HG03457 (cell line): ENCODE measurements at regions not wholly inside any gene's neighbourhood (a gene's known extent, or its start where the extent isn't known, plus 50 kb on each side); places are given as distances from the start of the nearest gene placed in this dataset.

ENCODE experiments used
- ATAC-seq: cut with Tn5 transposase; IDR thresholded peaks from one replicate; pipeline ENCODE4 v1.9.1; 2021; ENCODE audit warnings: moderate number of reproducible peaks; ENCODE audit not compliant: unreplicated experiment

DNA sequence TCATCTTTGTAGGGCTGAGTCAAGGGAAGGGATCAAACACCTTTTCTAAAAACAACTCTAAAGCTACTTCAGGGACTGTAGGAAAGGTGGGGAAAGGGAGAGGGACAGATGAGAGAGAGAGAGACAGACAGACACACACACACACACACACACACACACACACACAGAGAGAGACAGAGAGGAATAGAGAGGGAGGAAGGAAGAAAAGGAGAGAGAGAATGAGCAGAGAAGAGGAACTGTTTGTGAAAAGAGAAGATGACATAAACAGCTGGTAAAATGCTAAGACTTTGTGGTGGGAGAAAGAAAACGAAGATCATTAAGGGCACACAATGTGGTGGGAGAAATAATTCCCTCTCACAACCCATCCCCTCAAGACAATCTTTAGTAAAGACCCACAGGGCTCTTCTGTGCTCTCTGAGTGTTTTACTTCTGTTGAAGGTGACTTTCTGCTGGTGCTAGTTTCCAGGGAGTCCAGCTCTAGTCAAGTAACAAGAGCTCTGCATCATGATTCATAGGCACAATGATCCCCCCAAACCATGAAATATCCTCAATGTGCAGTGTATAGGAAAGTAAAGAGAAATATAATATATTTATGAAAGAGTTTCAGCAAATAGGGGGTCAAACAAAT lies 77.2 kb upstream of the STK17B start:
- no peak for ATAC-seq

DNA sequence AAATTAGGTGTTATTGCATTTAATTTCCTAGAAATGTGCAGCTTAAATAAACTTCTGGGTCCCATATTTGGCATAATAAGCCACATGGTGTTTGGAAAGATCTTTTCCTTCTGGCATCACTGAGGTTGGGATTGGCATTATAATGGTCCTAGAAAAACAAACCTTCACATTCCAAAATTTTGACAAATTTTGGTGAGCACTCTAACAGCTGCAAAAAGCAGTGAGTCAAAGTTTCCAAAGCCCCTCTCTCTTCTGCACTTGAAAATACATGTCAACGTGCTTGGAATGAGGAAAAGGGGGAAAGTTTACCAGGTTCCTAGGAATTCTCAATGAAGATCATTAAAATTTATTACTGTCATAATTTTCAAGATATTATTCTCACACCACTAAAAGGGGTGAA lies 77.8 kb upstream of the STK17B start:
- ATAC-seq: no peak

DNA sequence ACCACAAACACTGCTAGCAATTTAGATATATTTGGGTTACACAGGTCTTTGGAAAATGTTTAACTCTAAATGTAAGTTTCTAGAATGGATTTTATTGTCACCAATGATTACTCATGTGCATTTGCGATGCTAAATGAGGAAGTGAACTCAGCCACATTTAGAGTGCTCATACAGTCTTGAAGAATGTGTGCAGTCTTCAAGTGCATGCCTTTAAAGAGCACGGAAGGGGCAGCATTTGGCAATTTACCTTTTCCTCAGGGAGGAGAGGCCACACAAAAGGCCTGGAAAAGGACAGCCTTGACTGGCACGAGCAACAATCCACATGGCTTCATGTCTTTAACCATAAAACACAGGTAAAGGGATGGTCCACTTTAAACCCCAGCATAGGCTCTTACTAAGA lies 78.5 kb upstream of the STK17B start:
- peak; percentile 68 for ATAC-seq

DNA sequence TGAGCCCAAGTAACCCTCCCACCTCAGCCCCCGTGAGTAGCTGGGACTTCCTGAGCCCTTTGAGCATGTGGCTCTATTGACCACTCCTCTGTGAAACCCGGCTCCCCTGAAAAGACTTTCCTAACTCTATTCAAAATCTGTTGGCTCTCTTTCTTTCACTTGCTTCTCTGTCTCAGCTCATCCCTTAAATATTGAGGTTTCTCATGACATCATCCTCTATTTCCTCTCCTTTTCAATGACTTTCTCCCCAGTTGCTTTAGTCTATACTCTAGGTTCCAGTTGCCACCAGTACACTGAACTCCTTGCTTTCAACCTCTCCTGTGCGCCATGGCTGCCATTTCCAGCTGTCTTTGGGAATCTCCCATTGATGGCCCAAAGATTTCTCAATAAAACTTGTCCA lies 79.8 kb upstream of the STK17B start:
- no peak for ATAC-seq

DNA sequence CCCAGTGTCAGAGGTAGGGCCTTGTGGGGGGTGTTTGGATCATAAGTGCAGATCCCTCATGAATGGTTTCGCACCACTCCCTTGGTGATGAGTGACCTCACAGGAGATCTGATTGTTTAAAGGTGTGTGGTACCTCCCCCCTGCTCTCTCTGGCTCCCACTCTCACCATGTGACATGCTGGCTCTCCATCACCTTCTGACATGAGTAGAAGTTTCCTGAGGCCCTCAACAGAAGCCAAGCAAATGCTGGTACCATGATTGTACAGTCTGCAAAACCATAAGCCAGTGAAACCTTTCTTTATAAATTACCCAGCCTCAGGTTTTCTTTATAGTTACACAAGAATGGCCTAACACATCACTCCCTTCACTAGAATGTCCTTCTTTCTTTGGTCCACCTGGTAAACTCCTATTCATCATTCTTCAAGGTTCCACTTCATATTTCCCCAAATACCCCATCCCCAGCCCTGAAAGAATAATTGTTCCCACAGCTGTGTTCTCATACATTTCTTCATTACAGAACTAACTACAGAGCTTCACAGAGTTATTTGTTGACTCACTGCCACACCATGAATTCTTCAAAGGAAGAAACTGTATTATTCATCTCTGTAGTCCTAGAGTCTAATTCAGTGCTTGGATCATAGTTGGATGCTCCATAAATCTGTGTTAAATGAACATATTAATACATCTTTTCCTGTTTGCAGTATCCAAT lies 81.2 kb upstream of the STK17B start:
- no peak for ATAC-seq

DNA sequence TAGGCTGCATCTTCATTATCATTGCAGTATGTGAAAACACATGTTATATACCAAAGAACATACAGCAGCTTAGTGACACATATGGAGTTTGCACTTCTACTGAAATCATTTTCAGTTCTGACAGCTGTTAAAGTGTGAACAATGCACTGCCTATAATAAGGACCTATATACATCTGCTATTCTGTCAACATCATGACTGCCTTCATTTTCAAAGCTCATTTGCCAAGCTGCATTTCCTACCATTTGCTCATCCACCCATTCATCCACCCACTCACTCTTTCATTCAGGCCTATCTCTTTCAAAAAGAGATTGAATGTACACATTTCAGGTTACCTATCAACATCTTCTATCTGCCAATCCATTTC lies 81.7 kb upstream of the STK17B start:
- ATAC-seq: no peak

DNA sequence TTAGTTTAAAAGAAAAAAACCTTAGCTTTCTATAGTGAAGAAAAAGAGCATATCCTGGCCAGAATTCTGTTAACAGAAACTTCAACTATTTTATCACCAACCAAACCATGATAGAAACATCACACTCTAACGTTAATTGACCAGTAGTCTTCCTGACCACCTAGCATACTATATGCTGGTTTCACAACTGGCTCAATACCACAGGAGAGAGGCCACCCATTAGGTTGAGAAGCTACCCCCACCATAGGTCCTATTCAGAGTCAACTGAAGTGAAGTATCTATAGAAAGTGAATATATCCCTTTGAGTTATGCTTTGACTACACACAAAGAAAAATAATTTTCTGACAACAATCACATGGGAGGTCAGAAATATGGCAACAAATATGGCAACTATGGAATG lies 85.2 kb upstream of the STK17B start:
- no peak for ATAC-seq

DNA sequence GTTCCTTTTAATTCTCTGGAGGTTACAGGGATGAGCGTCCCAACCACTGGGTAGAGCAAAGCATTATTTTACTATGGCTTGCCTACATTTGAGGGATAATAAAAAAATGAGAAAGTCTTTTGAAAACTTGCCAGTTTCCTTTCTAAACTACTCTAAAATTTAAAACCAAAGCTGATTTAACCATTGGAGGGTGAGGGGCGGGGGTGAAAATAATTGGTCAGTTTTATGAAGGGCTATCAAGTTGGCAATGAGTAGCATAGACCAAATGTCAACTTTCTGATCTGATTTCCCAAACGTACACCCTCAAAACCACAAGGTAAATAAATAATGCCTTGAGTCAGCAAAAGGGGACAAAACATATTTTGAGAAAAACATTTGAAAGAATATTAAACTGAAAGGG lies 85.7 kb upstream of the STK17B start:
- no peak for ATAC-seq

DNA sequence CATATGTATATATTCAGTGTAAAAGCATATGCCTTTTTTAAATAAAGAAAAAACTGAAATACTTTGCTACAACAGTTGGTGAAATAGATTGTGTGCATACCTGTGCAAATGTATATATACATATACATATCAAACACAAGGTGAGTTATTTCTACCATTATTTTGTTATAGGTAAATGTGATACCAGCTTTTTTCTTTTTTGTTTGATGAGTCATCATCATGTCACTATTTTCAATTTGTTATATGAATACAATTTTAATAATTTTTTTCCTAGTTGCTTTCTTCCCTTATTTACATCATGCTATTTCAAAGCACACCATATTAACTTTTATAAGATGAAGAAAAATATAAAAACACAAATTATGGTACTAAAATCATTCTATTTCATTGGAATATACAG lies 87.0 kb upstream of the STK17B start:
- ATAC-seq: no peak

DNA sequence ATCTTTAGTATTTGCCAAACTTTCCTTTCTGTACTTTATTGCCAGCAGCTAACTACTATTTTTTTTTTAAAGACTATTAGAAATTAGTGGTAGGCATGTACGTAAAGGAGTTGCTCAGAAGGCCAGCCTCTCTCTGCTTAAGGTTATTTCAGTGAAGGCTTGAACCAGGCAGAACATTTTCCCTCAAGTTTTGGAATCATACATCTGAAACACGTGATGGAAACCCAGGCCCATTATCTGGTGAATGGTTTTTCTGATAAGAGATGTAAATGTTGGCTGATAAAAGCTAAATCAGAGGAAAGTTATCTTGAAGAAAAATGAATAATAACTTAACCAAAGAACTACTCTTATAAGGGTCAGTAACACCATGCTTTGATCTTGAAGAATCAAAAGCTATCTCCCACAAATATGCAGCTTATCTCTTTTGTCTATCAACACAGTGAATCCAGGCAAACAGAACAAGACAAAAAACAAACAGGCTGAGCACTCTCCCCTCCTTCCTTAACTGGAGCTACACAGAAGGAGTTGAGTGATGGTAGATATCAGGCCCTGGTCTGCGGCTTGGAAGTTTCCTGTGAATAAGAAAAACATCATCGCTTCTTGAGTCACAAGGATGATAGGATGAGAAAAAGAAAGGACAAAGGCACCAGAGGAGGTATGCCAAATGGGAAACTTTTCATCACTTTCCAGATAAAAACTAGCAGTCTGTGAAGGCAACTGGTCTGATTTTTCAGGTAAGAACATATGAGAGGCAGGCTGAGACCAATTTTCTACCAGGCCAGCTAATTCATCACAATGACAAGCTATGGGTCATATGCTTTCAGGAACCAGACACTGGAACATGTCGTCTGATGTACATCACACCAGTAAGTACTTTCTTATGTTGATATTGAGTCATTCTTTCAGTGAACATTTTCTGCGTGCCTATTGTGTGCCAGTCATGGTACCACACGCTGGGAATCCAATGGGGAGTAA lies 88.4 kb upstream of the STK17B start:
- no peak for ATAC-seq

DNA sequence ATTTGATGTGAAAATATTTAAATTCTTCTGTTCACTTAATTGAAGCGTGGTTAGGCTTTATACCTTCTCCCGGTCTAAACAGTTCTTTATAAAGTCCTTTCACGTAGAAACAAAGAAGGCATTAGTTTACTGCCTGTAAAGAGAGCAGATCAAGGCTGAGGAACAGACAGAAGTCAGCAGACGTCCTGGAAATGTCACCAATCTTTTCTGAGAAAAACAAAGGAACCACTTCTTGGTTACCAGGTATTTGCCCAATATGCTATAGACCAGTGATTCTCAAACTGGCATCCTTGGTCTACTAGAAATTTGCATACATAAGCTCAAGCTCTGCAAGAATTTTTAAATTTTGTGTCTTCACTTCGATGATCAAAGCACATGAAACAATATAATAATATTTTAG lies 89.2 kb upstream of the STK17B start:
- ATAC-seq: no peak

DNA sequence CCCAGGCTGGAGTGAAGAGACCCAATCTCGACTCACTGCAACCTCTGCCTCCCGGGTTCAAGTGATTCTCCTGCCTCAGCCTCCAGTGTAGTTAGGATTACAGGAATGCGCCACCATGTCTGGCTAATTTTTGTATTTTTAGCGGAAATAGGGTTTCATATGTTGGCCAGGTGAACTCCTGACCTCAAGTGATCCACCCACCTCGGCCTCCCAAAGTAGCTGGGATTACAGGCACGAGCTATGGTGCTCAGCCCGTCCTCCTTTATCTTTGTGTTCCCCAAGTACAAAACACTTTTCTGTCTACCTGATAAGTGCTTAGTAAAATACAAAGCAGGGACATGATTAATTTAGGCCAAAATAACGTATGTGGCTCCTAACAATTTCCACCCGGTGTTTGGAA lies 91.2 kb upstream of the STK17B start:
- ATAC-seq: no peak

DNA sequence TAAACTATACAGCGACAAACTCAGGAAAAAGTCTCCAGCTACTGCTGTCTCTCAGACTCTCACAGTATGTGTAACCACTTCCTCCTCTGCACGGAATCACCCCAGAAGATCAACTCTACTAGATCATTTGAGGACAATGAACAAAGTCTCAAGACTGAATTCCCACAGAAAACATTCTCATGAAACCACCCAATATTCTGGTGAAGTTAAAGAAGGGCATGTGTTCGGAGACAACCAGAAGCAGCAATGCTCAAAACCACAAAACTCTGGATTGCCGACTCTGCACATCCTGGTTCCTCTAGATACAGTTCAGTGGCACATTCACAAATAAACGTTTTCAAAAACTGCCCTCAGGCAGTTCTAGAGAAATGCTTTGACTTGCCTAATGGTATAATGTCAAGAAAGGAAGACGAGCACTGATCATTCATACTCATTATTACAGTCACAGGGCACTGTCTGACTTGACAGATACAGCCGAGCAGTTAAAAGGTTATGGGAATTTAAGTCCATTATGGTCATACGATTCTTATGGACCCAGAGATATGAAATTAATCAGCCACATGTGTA lies 91.9 kb upstream of the STK17B start:
- ATAC-seq: peak; percentile 91

DNA sequence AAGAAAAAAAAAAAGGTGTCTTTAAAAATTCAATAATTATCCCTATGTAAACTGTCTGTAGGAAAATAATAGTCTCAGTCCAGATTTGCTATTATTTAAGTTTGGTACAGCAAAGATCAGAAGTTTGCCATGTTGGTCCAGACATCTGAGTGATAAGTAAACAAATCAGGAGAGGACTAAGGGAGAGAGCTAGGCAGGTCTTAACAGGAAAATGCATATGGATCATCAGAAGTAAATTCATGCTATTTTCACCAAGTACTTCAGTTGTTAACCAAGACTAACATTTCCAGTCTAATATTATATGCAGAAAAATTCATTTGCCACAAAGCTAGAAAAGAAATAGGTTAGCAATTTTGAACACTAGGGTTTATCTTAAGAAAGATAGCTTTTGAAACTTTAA lies 95.0 kb upstream of the STK17B start:
- ATAC-seq: no peak

DNA sequence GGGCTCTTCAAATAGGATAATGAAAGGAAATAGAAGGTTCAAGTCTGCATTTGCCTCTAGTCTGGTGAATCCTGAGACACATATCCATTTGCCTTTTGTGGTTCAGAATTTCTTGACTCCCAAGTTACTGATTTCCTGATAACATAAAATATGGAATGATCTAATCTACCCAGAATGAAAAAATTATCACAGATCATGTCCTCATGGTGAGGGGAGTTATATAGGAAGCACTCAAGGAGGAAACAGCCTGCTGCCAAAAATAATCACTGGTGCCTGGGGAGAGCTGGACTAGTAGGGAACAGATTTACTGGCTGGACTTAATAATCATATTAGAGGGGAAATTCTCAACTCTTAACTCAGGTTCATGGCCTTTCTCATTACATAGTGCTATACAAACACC lies 95.5 kb upstream of the STK17B start:
- ATAC-seq: no peak

DNA sequence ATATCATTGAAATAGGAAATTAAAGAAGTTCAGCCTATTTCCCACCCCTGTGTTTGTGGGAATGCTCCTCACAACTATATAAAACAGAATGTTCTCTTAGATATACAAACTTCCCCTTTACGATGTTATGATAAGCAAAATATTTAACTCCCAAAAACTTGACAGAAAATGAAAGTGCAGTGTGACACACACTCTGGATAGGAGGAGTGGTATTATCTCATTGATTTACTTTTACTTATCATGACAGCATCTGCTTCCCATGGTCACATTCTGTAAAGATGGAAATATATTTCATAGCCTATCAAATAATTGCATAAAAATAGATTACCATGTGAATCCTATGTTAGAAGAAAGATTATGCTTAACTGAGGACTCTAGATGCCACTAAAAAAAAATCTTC lies 96.6 kb upstream of the STK17B start:
- ATAC-seq: no peak

DNA sequence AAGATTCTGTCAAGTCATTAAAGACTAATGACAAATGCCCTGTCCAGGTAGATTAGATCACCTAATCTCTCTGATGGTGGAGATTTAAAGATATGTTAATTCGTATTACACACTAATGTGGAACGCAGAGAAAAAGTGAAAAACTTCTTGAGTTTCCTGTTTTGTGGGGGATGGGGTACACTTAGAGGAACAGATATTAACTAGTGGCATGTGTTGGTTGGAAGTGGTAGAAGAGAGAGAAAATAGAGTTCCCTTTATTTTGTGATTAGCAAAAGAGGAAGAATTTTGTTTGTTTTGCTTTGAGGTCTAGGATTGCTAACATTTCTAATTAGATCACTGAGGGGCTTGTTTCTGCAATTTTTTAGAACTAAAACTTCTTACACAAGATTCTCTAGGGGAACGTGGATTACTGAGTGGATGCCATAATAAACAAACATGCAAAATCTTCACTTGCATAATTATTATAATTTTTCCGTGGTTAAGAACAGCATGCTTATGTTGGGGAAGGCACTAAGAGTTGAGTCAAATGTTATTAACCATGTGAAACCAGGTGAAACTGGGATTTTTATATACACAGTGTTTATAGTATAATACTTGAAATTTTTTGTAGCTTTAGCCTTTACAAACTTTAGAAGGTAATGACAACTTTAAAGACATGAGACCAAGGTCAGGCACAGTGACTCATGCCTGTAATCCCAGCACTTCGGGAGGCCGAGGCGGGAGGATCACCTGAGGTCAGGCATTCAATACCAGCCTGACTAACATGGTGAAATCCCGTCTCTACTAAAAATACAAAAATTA lies 97.4 kb upstream of the STK17B start:
- ATAC-seq: no peak

DNA sequence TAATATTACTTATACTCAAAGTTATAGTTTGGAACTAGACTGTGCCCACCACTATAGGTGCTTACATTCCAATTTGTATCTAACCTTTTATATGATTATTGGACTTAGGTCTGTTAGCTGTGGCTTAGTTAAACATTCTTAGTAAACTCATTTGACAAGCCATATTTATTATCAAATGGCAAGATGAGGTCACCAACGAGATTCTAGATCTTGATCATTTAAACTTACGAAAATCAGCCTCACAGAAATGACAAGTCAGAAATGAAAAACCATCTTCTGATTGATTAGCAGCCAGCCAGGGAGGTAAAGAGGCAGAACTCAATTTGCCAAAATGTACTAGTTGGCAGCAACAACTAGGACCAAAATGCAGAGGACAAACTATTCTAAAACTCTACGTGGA lies 100.4 kb upstream of the STK17B start:
- ATAC-seq: no peak

DNA sequence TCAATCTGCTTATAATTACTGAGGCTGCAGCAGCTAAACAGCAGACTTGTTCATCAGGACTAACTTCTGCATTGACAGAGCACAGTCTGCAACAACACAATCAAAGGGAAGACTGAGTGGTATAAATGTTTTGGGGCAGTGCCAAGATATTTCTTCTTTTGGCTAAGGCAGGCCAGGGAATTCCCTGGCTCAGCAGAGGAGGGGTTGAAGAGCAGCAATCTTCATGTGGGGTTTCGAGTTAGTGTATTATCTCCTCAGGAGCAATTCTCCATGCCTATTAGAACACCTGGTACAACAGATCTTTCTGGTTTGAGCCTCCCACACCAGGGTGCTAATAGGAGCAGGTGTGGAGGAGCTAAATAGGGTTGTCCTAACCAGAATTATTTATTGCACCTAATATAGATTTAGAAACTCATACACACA lies 103.0 kb upstream of the STK17B start:
- peak; percentile 43 for ATAC-seq

DNA sequence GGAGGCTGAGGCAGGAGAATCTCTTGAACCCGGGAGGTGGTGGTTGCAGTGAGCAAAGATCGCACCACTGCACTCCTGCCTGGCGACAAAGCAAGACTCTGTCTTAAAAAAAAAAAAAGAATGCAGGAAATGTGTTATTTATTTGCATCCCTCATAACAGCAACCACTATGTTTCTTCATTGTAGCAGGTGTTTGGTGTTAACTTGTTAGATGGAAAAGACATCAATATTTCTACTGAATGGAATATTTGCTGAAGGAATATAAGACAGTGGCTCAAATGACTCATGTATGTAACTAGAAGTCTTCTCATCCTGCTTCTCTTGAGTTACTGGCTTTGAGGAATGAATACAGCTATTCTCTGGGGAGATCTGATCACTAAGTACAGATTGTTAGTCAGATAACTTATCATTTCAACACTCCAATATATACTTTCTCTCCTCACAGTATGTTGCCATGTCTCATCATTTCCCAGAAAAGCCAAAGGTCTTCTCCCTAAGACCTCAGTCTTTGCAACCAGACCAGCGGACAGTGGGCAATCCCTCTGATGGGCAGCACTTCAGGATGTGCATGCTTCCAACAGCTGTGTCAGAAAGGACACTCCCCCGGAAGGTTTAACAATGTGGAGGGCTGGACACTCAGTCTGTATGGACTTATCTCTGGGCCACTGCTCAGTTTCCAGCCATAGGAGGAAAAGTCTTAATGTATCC lies 104.4 kb upstream of the STK17B start:
- no peak for ATAC-seq
